BE2C (cell line): ENCODE measurements at regions not wholly inside any gene's neighbourhood (a gene's known extent, or its start where the extent isn't known, plus 50 kb on each side); places are given as distances from the start of the nearest gene placed in this dataset.

ENCODE experiments used
- DNase-seq: peaks from one replicate; pipeline ENCODE4 v3.0.0-alpha.2; 2020
- H3K27me3 ChIP-seq: fragments of 250-450 bp; sonication (Bioruptor Pico); 2 replicates; pipeline ENCODE4 v1.5.1; 2020; ENCODE audit warnings: mild to moderate bottlenecking
- H3K36me3 ChIP-seq: fragments of 250-450 bp; sonication (Bioruptor Pico); 2 replicates; pipeline ENCODE4 v1.5.1; 2020; ENCODE audit warnings: mild to moderate bottlenecking
- H3K4me1 ChIP-seq: fragments of 250-450 bp; sonication (Bioruptor Pico); 2 replicates; pipeline ENCODE4 v1.5.1; 2020
- H3K4me3 ChIP-seq: 2 replicates; pipeline ENCODE4 v1.5.1; 2011; ENCODE audit warnings: low read depth, low read length
- H3K9me3 ChIP-seq: fragments of 250-450 bp; sonication (Bioruptor Pico); 2 replicates; pipeline ENCODE4 v1.5.1; 2020
- CTCF ChIP-seq: IDR thresholded peaks from 2 replicates; pipeline ENCODE4 v1.5.1; 2012; ENCODE audit warnings: mild to moderate bottlenecking, low read depth, low read length

GRCh38 chr21:33151941-33152731 is 77.6 kb upstream of the IFNAR2 start:
- Histone ChIP-seq H3K36me3 (no peaks in the 10 kb centered on the region), H3K4me3 (no peak overlapping the region), H3K27me3 (peaks cover 61% of the 10 kb centered on the region), H3K4me1 (no peaks in the 10 kb centered on the region), H3K9me3 (no peaks in the 10 kb centered on the region; the same call in 1 of the 2 replicates)
- no peak for TF ChIP-seq CTCF
- DNase-seq, result no peak

GRCh38 chr21:33152732-33153130 is 77.0 kb upstream of the IFNAR2 start:
- no peak for DNase-seq
- Histone ChIP-seq H3K4me1 (no peaks in the 10 kb centered on the region), H3K9me3 (no peaks in the 10 kb centered on the region; the same call in 1 of the 2 replicates), H3K27me3 (peaks cover 60% of the 10 kb centered on the region), H3K36me3 (no peaks in the 10 kb centered on the region), H3K4me3 (no peak overlapping the region)
- no peak for TF ChIP-seq CTCF

- no peak overlapping the region for H3K4me3 ChIP-seq
- H3K9me3 ChIP-seq, result no peaks in the 10 kb centered on the region
- H3K36me3 ChIP-seq, result no peaks in the 10 kb centered on the region
- TF ChIP-seq CTCF, result no peak
- H3K4me1 ChIP-seq, result no peaks in the 10 kb centered on the region
- DNase-seq, result no peak
- peaks cover 49% of the 10 kb centered on the region for H3K27me3 ChIP-seq
Observed at GRCh38 chr21:33155005-33155404, 74.7 kb upstream of the IFNAR2 start.

- peaks cover 45% of the 10 kb centered on the region for H3K27me3 ChIP-seq
- no peak for TF ChIP-seq CTCF
- no peaks in the 10 kb centered on the region for H3K4me1 ChIP-seq
- H3K36me3 ChIP-seq, result no peaks in the 10 kb centered on the region
- no peak for DNase-seq
- H3K4me3 ChIP-seq, result no peak overlapping the region
- H3K9me3 ChIP-seq, result no peaks in the 10 kb centered on the region
Observed at GRCh38 chr21:33155422-33155821, 74.3 kb upstream of the IFNAR2 start.

- Histone ChIP-seq H3K9me3 (no peaks in the 10 kb centered on the region), H3K36me3 (no peaks in the 10 kb centered on the region), H3K27me3 (peaks cover 34% of the 10 kb centered on the region), H3K4me1 (no peaks in the 10 kb centered on the region), H3K4me3 (no peak overlapping the region)
- TF ChIP-seq CTCF, result no peak
- DNase-seq, result no peak
Observed at GRCh38 chr21:33157303-33157702, 72.4 kb upstream of the IFNAR2 start.

GRCh38 chr21:33158654-33159053 is 71.1 kb upstream of the IFNAR2 start:
- H3K27me3 ChIP-seq, result peaks cover 25% of the 10 kb centered on the region
- no peaks in the 10 kb centered on the region for H3K36me3 ChIP-seq
- H3K9me3 ChIP-seq, result no peaks in the 10 kb centered on the region
- no peaks in the 10 kb centered on the region for H3K4me1 ChIP-seq
- no peak for DNase-seq
- TF ChIP-seq CTCF, result no peak
- no peak overlapping the region for H3K4me3 ChIP-seq
